ENCODE measurements at regions not wholly inside any gene's neighbourhood (a gene's known extent, or its start where the extent isn't known, plus 50 kb on each side); places are given as distances from the start of the nearest gene placed in this dataset.
"Not testable (repeated sequence)": the region's sequence is repeated elsewhere in the genome, so short reads cannot be mapped to it uniquely, and the experiment has no call there.

DNA sequence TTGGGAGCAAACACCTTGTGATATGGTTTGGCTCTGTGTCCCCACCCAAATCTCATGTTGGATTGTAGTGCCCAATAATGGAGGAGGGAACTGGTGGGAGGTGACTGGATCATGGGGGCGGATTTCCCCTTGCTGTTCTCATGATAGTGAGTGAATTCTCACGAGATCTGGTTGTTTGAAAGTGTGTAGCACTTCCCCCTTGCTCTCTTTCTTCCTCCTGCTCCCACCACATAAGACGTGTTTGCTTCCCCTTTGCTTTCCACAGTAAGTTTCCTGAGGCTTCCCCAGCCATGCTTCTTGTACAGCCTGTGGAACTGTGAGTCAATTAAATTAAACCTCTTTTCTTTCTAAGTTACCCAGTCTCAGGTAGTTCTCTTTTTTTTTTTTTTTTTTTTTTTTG lies 366.3 kb downstream of the RRAGC start:
- TF ChIP-seq, protein P1, sequence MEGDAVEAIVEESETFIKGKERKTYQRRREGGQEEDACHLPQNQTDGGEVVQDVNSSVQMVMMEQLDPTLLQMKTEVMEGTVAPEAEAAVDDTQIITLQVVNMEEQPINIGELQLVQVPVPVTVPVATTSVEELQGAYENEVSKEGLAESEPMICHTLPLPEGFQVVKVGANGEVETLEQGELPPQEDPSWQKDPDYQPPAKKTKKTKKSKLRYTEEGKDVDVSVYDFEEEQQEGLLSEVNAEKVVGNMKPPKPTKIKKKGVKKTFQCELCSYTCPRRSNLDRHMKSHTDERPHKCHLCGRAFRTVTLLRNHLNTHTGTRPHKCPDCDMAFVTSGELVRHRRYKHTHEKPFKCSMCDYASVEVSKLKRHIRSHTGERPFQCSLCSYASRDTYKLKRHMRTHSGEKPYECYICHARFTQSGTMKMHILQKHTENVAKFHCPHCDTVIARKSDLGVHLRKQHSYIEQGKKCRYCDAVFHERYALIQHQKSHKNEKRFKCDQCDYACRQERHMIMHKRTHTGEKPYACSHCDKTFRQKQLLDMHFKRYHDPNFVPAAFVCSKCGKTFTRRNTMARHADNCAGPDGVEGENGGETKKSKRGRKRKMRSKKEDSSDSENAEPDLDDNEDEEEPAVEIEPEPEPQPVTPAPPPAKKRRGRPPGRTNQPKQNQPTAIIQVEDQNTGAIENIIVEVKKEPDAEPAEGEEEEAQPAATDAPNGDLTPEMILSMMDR (IDR thresholded peaks at IDR 0.05) = not testable (repeated sequence)
- TF ChIP-seq, protein P2, sequence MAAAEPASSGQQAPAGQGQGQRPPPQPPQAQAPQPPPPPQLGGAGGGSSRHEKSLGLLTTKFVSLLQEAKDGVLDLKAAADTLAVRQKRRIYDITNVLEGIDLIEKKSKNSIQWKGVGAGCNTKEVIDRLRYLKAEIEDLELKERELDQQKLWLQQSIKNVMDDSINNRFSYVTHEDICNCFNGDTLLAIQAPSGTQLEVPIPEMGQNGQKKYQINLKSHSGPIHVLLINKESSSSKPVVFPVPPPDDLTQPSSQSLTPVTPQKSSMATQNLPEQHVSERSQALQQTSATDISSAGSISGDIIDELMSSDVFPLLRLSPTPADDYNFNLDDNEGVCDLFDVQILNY (CRISPR knock-in tag; IDR thresholded peaks at IDR 0.05) = not testable (repeated sequence)
- TF ChIP-seq, protein P3, sequence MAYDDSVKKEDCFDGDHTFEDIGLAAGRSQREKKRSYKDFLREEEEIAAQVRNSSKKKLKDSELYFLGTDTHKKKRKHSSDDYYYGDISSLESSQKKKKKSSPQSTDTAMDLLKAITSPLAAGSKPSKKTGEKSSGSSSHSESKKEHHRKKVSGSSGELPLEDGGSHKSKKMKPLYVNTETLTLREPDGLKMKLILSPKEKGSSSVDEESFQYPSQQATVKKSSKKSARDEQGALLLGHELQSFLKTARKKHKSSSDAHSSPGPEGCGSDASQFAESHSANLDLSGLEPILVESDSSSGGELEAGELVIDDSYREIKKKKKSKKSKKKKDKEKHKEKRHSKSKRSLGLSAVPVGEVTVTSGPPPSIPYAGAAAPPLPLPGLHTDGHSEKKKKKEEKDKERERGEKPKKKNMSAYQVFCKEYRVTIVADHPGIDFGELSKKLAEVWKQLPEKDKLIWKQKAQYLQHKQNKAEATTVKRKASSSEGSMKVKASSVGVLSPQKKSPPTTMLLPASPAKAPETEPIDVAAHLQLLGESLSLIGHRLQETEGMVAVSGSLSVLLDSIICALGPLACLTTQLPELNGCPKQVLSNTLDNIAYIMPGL (CRISPR knock-in tag; IDR thresholded peaks at IDR 0.05) = not testable (repeated sequence)
- not testable (repeated sequence) for TF ChIP-seq FOXJ3 (CRISPR knock-in tag; IDR thresholded peaks at IDR 0.05; ENCODE audit: borderline replicate concordance)

All from WTC11 (cell line).